Liver (tissue), 8 donors: ENCODE measurements at regions not wholly inside any gene's neighbourhood (a gene's known extent, or its start where the extent isn't known, plus 50 kb on each side); places are given as distances from the start of the nearest gene placed in this dataset.

ENCODE experiments used
- DNase-seq: peaks from one replicate; pipeline ENCODE4 v3.0.0-alpha.2; 2017; ENCODE audit warnings: low spot score
- H3K27ac ChIP-seq, 2 donors: one replicate each; pipeline ENCODE4 v1.7.0; 2013; ENCODE audit warnings: inconsistent platforms in 2 of 2, low read length in 2 of 2, control low read depth in 1 of 2, low read depth in 1 of 2, mild to moderate bottlenecking in 1 of 2
- H3K27me3 ChIP-seq, 4 donors: one replicate each; pipeline versions ENCODE4 v1.6.1 to v1.7.0; 2013; ENCODE audit warnings: low read length in 3 of 4, inconsistent platforms in 1 of 4, mild to moderate bottlenecking in 1 of 4, moderate library complexity in 1 of 4; ENCODE audit not compliant: control insufficient read depth in 4 of 4, insufficient read depth in 4 of 4
- H3K36me3 ChIP-seq, 4 donors: one replicate each; pipeline versions ENCODE4 v1.6.1 to v1.7.0; 2013; ENCODE audit warnings: low read length in 3 of 4, mild to moderate bottlenecking in 3 of 4, low read depth in 1 of 4, moderate library complexity in 1 of 4; ENCODE audit not compliant: control insufficient read depth in 4 of 4, insufficient read depth in 3 of 4
- H3K4me1 ChIP-seq, 4 donors: one replicate each; pipeline versions ENCODE4 v1.6.1 to v1.7.0; 2013; ENCODE audit warnings: low read length in 3 of 4, mild to moderate bottlenecking in 3 of 4, moderate library complexity in 1 of 4; ENCODE audit not compliant: control insufficient read depth in 4 of 4, insufficient read depth in 4 of 4
- H3K4me3 ChIP-seq, 3 donors: one replicate each; pipeline versions ENCODE4 v1.6.1 to v1.7.0; 2013; ENCODE audit warnings: low read length in 3 of 3, control low read depth in 1 of 3, low read depth in 1 of 3, mild to moderate bottlenecking in 1 of 3
- H3K9ac ChIP-seq, 2 donors: one replicate each; pipeline ENCODE4 v1.7.0; 2013; ENCODE audit warnings: low read length in 2 of 2, mild to moderate bottlenecking in 2 of 2, moderate library complexity in 2 of 2, control low read depth in 1 of 2, low read depth in 1 of 2
- H3K9me3 ChIP-seq, 4 donors: one replicate each; pipeline versions ENCODE4 v1.6.1 to v1.7.0; 2013; ENCODE audit warnings: low read length in 3 of 4; ENCODE audit not compliant: control insufficient read depth in 4 of 4
- ATF3 ChIP-seq: IDR thresholded peaks from 2 replicates; pipeline ENCODE4 v1.6.1; 2016; ENCODE audit warnings: antibody characterized with exemption
- EGR1 ChIP-seq, 2 donors: IDR thresholded peaks; 2 replicates each; pipeline ENCODE4 v1.6.1; 2016 to 2018; ENCODE audit warnings: antibody characterized with exemption in 2 of 2, low read depth in 2 of 2
- FOXA1 ChIP-seq: IDR thresholded peaks from 2 replicates; pipeline ENCODE4 v1.6.1; 2016; ENCODE audit warnings: antibody characterized with exemption
- FOXA2 ChIP-seq: IDR thresholded peaks from 2 replicates; pipeline ENCODE4 v1.6.1; 2016; ENCODE audit warnings: antibody characterized with exemption
- GABPA ChIP-seq, 2 donors: IDR thresholded peaks in 1 of 2; conservative IDR thresholded peaks in 1 of 2; 2 replicates each; pipeline ENCODE4 v1.6.1; 2016; ENCODE audit warnings: antibody characterized with exemption in 2 of 2, mild to moderate bottlenecking in 1 of 2, moderate library complexity in 1 of 2
- HNF4A ChIP-seq, 2 donors: conservative IDR thresholded peaks; 2 replicates each; pipeline ENCODE4 v1.6.1; 2016; ENCODE audit warnings: antibody characterized with exemption in 2 of 2, mild to moderate bottlenecking in 2 of 2
- HNF4G ChIP-seq: IDR thresholded peaks from 2 replicates; pipeline ENCODE4 v1.6.1; 2016; ENCODE audit warnings: antibody characterized with exemption
- JUND ChIP-seq, 2 donors: IDR thresholded peaks; 2 replicates each; pipeline ENCODE4 v1.6.1; 2016; ENCODE audit warnings: antibody characterized with exemption in 2 of 2
- NR2F2 ChIP-seq: IDR thresholded peaks from 2 replicates; pipeline ENCODE4 v1.6.1; 2016; ENCODE audit warnings: antibody characterized with exemption
- RAD21 ChIP-seq, 2 donors: IDR thresholded peaks; 2 replicates each; pipeline ENCODE4 v1.6.1; 2016; ENCODE audit warnings: antibody characterized with exemption in 2 of 2, mild to moderate bottlenecking in 2 of 2
- RXRA ChIP-seq, 2 donors: IDR thresholded peaks; 2 replicates each; pipeline ENCODE4 v1.6.1; 2017 to 2018; ENCODE audit warnings: antibody characterized with exemption in 2 of 2, mild to moderate bottlenecking in 1 of 2
- SP1 ChIP-seq: IDR thresholded peaks from 2 replicates; pipeline ENCODE4 v1.6.1; 2018; ENCODE audit warnings: antibody characterized with exemption, mild to moderate bottlenecking
- TAF1 ChIP-seq: conservative IDR thresholded peaks from 2 replicates; pipeline ENCODE4 v1.6.1; 2016; ENCODE audit warnings: antibody characterized with exemption, mild to moderate bottlenecking
- YY1 ChIP-seq: IDR thresholded peaks from 2 replicates; pipeline ENCODE4 v1.6.1; 2016; ENCODE audit warnings: antibody characterized with exemption, mild to moderate bottlenecking
- WGBS: extraction: QIAGEN DNeasy Blood & Tissue Kit; methylation state at CpG from one replicate; pipeline ENCODE4 v1.1.7; 2013; 5-methylcytosine and 5-hydroxymethylcytosine counted together
- TF ChIP-seq, protein P1 (sequence below): IDR thresholded peaks from 2 replicates; pipeline ENCODE4 v1.6.1; 2016; ENCODE audit warnings: antibody characterized with exemption
- TF ChIP-seq, protein P2 (sequence below): fragments of 150-350 bp; IDR thresholded peaks from 2 replicates; pipeline ENCODE4 v1.5.1; 2017; ENCODE audit warnings: improper control_type of control experiment, low read depth, low read length; ENCODE audit not compliant: missing input control
- TF ChIP-seq, protein P3 (sequence below): IDR thresholded peaks from 2 replicates; pipeline ENCODE4 v1.6.1; 2016; ENCODE audit warnings: antibody characterized with exemption, mild to moderate bottlenecking
- donor health status: healthy.
- donor health status: healthy.
- donor health status: healthy.
- donor health status: healthy.
- donor health status: healthy.

- 81% methylated on average over 2 of the region's 2 CpGs for WGBS
- TF ChIP-seq ATF3 (no peak), EGR1 (IDR thresholded peaks at IDR 0.05; ENCODE audit: low read depth in 2 of 2) (no peak), FOXA1 (no peak), YY1 (no peak), NR2F2 (no peak), FOXA2 (no peak), RAD21 (IDR thresholded peaks at IDR 0.05) (no peak), JUND (IDR thresholded peaks at IDR 0.05) (no peak), GABPA (IDR thresholded peaks at IDR 0.05 in 1 of 2, conservative IDR thresholded peaks at IDR 0.05 in 1 of 2) (no peak), TAF1 (no peak), HNF4G (no peak), SP1 (no peak), HNF4A (conservative IDR thresholded peaks at IDR 0.05) (no peak), RXRA (IDR thresholded peaks at IDR 0.05) (no peak)
- TF ChIP-seq, protein P1, sequence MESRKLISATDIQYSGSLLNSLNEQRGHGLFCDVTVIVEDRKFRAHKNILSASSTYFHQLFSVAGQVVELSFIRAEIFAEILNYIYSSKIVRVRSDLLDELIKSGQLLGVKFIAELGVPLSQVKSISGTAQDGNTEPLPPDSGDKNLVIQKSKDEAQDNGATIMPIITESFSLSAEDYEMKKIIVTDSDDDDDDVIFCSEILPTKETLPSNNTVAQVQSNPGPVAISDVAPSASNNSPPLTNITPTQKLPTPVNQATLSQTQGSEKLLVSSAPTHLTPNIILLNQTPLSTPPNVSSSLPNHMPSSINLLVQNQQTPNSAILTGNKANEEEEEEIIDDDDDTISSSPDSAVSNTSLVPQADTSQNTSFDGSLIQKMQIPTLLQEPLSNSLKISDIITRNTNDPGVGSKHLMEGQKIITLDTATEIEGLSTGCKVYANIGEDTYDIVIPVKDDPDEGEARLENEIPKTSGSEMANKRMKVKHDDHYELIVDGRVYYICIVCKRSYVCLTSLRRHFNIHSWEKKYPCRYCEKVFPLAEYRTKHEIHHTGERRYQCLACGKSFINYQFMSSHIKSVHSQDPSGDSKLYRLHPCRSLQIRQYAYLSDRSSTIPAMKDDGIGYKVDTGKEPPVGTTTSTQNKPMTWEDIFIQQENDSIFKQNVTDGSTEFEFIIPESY: no peak
- TF ChIP-seq, protein P2, sequence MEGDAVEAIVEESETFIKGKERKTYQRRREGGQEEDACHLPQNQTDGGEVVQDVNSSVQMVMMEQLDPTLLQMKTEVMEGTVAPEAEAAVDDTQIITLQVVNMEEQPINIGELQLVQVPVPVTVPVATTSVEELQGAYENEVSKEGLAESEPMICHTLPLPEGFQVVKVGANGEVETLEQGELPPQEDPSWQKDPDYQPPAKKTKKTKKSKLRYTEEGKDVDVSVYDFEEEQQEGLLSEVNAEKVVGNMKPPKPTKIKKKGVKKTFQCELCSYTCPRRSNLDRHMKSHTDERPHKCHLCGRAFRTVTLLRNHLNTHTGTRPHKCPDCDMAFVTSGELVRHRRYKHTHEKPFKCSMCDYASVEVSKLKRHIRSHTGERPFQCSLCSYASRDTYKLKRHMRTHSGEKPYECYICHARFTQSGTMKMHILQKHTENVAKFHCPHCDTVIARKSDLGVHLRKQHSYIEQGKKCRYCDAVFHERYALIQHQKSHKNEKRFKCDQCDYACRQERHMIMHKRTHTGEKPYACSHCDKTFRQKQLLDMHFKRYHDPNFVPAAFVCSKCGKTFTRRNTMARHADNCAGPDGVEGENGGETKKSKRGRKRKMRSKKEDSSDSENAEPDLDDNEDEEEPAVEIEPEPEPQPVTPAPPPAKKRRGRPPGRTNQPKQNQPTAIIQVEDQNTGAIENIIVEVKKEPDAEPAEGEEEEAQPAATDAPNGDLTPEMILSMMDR: no peak
- TF ChIP-seq, protein P3, sequence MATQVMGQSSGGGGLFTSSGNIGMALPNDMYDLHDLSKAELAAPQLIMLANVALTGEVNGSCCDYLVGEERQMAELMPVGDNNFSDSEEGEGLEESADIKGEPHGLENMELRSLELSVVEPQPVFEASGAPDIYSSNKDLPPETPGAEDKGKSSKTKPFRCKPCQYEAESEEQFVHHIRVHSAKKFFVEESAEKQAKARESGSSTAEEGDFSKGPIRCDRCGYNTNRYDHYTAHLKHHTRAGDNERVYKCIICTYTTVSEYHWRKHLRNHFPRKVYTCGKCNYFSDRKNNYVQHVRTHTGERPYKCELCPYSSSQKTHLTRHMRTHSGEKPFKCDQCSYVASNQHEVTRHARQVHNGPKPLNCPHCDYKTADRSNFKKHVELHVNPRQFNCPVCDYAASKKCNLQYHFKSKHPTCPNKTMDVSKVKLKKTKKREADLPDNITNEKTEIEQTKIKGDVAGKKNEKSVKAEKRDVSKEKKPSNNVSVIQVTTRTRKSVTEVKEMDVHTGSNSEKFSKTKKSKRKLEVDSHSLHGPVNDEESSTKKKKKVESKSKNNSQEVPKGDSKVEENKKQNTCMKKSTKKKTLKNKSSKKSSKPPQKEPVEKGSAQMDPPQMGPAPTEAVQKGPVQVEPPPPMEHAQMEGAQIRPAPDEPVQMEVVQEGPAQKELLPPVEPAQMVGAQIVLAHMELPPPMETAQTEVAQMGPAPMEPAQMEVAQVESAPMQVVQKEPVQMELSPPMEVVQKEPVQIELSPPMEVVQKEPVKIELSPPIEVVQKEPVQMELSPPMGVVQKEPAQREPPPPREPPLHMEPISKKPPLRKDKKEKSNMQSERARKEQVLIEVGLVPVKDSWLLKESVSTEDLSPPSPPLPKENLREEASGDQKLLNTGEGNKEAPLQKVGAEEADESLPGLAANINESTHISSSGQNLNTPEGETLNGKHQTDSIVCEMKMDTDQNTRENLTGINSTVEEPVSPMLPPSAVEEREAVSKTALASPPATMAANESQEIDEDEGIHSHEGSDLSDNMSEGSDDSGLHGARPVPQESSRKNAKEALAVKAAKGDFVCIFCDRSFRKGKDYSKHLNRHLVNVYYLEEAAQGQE: no peak
- DNase-seq: no peak
- no peaks in the 10 kb centered on the region for H3K9me3 ChIP-seq
- H3K4me1 ChIP-seq: no peaks in the 10 kb centered on the region
- no peak overlapping the region for H3K27ac ChIP-seq
- no peaks in the 10 kb centered on the region for H3K36me3 ChIP-seq
- no peaks in the 10 kb centered on the region for H3K27me3 ChIP-seq
- no peak overlapping the region for H3K4me3 ChIP-seq
- H3K9ac ChIP-seq: no peak overlapping the region
Measured at GRCh38 chr18:30487962-30488361, 554.6 kb downstream of the DSC3 start.

GRCh38 chr18:30486856-30487255 is 555.7 kb downstream of the DSC3 start:
- H3K9me3 ChIP-seq: peaks cover 0 to 2% (median 0%) of the 10 kb centered on the region in 4 donors
- no peak overlapping the region for H3K27ac ChIP-seq
- H3K4me1 ChIP-seq: no peaks in the 10 kb centered on the region
- no peak overlapping the region for H3K9ac ChIP-seq
- 59% methylated on average over 1 of the region's 1 CpG for WGBS
- TF ChIP-seq GABPA (IDR thresholded peaks at IDR 0.05 in 1 of 2, conservative IDR thresholded peaks at IDR 0.05 in 1 of 2) (no peak), TAF1 (no peak)
- TF ChIP-seq, protein P2: no peak
- H3K4me3 ChIP-seq: no peak overlapping the region
- no peaks in the 10 kb centered on the region for H3K27me3 ChIP-seq
- no peaks in the 10 kb centered on the region for H3K36me3 ChIP-seq
- DNase-seq: no peak
